Left lung (tissue), 4 donors: ENCODE measurements at regions not wholly inside any gene's neighbourhood (a gene's known extent, or its start where the extent isn't known, plus 50 kb on each side); places are given as distances from the start of the nearest gene placed in this dataset.

ENCODE experiments used
- ATAC-seq: fragments of 200-7000 bp; cut with Tn5 transposase; one replicate; pipeline ENCODE4 v1.9.1; 2020; ENCODE audit warnings: moderate library complexity
- DNase-seq, 4 donors: peaks; one replicate each; pipeline ENCODE4 v3.0.0-alpha.2; 2013 to 2020
- H3K27ac ChIP-seq, 2 donors: fragments of 200-600 bp; sonication (generic) in 1 of 2; one replicate each; pipeline versions ENCODE4 v1.5.0 to v1.8.0; 2020 to 2021
- H3K27me3 ChIP-seq, 2 donors: fragments of 200-600 bp; sonication (generic) in 1 of 2; one replicate each; pipeline versions ENCODE4 v1.5.0 to v1.8.0; 2020 to 2021
- H3K36me3 ChIP-seq, 2 donors: fragments of 200-600 bp; sonication (generic) in 1 of 2; one replicate each; pipeline versions ENCODE4 v1.5.0 to v1.8.0; 2020 to 2021
- H3K4me1 ChIP-seq, 2 donors: fragments of 200-600 bp; one replicate each; pipeline ENCODE4 v1.8.0; 2021
- H3K4me3 ChIP-seq, 2 donors: fragments of 200-600 bp; sonication (generic) in 1 of 2; one replicate each; pipeline versions ENCODE4 v1.5.0 to v1.8.0; 2020 to 2021; ENCODE audit warnings: mild to moderate bottlenecking in 1 of 2
- H3K9me3 ChIP-seq, 2 donors: fragments of 200-600 bp; sonication (generic) in 1 of 2; one replicate each; pipeline versions ENCODE4 v1.5.0 to v1.8.0; 2020 to 2021
- CTCF ChIP-seq, 2 donors: fragments of 200-600 bp; sonication (generic) in 1 of 2; IDR thresholded peaks; one replicate each; pipeline versions ENCODE4 v1.5.0 to v1.8.0; 2021; ENCODE audit warnings: antibody characterized with exemption in 2 of 2
- intact Hi-C, 2 donors: fragments of 100-400 bp; cut with DNase I; formaldehyde crosslinking; loops; one replicate each; pipeline versions ENCODE4 v1.11.2 to v1.14.2; 2022
- donor health status: DM: no; HTN: yes; CAD: no.
- donor health status: DM: no; HTN: no; CAD: no.

- Histone ChIP-seq H3K4me1 (no peaks in the 10 kb centered on the region), H3K9me3 (peaks cover 0 to 16% of the 10 kb centered on the region in 2 donors), H3K27me3 (no peaks in the 10 kb centered on the region), H3K27ac (no peak overlapping the region), H3K4me3 (no peak overlapping the region), H3K36me3 (no peaks in the 10 kb centered on the region)
- ATAC-seq (no peak), DNase-seq (no peak)
- intact Hi-C loops, result no loop called here
- TF ChIP-seq CTCF (IDR thresholded peaks at IDR 0.05), result no peak
Measured at GRCh38 chr2:96430394-96430988, 74.7 kb downstream of the NEURL3 start.

GRCh38 chr2:96427917-96428316 is 77.2 kb downstream of the NEURL3 start:
- no peak for DNase-seq
- H3K27me3 ChIP-seq, result no peaks in the 10 kb centered on the region
- no peak overlapping the region for H3K27ac ChIP-seq
- peaks cover 0 to 16% of the 10 kb centered on the region in 2 donors for H3K9me3 ChIP-seq
- peak; percentile 61 for ATAC-seq
- no peak for TF ChIP-seq CTCF (IDR thresholded peaks at IDR 0.05)
- H3K4me1 ChIP-seq, result no peaks in the 10 kb centered on the region
- H3K36me3 ChIP-seq, result no peaks in the 10 kb centered on the region
- H3K4me3 ChIP-seq, result no peak overlapping the region
- intact Hi-C loops, result no loop called here

- TF ChIP-seq CTCF (IDR thresholded peaks at IDR 0.05), result no peak
- Histone ChIP-seq H3K27ac (no peak overlapping the region), H3K27me3 (no peaks in the 10 kb centered on the region), H3K36me3 (no peaks in the 10 kb centered on the region), H3K9me3 (peaks cover 0 to 16% of the 10 kb centered on the region in 2 donors), H3K4me3 (no peak overlapping the region), H3K4me1 (no peaks in the 10 kb centered on the region)
- no peak for ATAC-seq
- intact Hi-C loops, result no loop called here
- no peak for DNase-seq
Measured at GRCh38 chr2:96427169-96427568, 78.0 kb downstream of the NEURL3 start.

- no peak for TF ChIP-seq CTCF (IDR thresholded peaks at IDR 0.05)
- Histone ChIP-seq H3K4me1 (no peaks in the 10 kb centered on the region), H3K27ac (no peak overlapping the region), H3K27me3 (no peaks in the 10 kb centered on the region), H3K9me3 (no peaks in the 10 kb centered on the region), H3K4me3 (no peak overlapping the region), H3K36me3 (no peaks in the 10 kb centered on the region)
- DNase-seq (peak in 2 of 4 donors; percentile 9 to 28), ATAC-seq (no peak)
- intact Hi-C loops, result no loop called here
Measured at GRCh38 chr2:96423828-96424227, 81.3 kb downstream of the NEURL3 start.
